Left hindlimb (tissue), 1 donor: ENCODE measurements at regions not wholly inside any gene's neighbourhood (a gene's known extent, or its start where the extent isn't known, plus 50 kb on each side); places are given as distances from the start of the nearest gene placed in this dataset.
"Not testable (repeated sequence)": the region's sequence is repeated elsewhere in the genome, so short reads cannot be mapped to it uniquely, and the experiment has no call there.

Source experiments
- DNase-seq: peaks from one replicate; pipeline ENCODE4 v3.0.0-alpha.2; 2018

DNA sequence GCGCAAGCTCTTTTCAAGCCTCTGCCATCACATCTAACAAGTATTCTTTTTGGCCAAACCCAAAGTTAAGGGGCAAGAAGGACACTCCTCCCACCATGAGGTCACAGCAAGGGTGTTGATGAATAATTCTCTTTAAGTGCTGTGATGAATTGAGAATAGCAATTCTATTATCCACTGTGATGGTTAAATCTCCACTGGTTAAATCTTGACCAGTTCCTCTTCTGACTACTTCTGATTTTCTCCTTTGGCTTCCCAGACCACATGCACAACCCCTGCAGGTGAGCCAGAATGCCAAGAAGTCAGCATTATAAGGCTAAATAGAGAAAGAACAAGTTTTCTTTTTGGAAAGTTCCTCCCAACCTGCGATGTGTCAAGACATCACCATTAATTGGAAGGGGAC is 90.6 kb upstream of the BCL2L14 start:
- no peak for DNase-seq

DNA sequence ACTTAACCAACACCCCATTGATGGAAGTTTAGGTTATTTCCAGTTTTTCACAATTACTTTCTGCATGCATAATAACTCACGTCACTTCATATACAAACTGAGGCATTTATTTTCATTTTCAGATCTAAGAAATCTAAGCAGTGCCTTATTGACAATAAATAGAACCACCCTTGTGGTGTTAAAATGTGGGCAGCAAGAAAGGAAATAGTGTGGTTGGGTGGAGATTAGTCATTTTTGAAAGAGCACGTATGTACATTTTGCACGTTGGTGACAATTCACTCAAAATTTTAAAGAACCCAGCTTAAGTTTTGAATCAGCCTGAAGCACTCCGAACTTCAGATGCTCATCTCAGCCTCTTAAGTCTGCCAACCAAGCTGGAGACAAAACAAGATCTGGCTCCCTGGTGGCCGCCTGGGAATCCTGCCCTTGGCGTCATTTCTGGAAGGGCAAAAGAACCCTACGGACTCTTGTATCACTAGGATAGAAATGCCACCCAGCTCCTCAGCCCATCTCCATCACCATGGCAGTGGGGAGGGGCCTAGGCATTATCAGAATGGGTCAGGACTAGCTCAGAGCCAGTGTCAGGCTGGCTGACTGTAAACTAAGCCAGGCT is 89.5 kb upstream of the BCL2L14 start:
- no peak for DNase-seq

GRCh38 chr12:11984417-11984816 is 86.3 kb upstream of the BCL2L14 start:
- DNase-seq, result no peak

GRCh38 chr12:11986165-11986564 is 84.6 kb upstream of the BCL2L14 start:
- DNase-seq, result no peak

GRCh38 chr12:11987901-11988300 is 82.8 kb upstream of the BCL2L14 start:
- no peak for DNase-seq

DNA sequence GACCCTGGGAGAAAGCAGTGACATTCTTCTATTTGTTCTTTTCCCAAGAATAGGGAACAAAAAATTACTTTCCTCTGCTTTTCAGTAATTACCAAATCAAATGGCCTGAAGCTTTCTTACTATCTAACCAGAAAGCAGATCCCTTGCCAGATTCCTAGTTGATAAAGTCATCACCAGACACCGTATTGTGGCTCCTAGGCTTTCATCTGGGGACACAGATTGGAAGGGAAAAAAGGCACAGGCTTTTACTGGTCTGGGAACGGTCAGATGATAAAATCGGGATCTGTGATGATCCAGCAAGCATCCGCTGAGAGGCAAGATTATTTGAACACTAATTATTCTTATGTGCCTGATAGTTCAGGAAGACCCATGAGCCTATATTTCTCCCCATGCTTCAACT is 79.1 kb upstream of the BCL2L14 start:
- DNase-seq, result no peak

- no peak for DNase-seq
These were observed 78.2 kb upstream of the BCL2L14 start for GRCh38 chr12:11992515-11992914.

- DNase-seq, result not testable (repeated sequence)
These were observed 72.3 kb upstream of the BCL2L14 start for GRCh38 chr12:11998307-11998943.

DNA sequence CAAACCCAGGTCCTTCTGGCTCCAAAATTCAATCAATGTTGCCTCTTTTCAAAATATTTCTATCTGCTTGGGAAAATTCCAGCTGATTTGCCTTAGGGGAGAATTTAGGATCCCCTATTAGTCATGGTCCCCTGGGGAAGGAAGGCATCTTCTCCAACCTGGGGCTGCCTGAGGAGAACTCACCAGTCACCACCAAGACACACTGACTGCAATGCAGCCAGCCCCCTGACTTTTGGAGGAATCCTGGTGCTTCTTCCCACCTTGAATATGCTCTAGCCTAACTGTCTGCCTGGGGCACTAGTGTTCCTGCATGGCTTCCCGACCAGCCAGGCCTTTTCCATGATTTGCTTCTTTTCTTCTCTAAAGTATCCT is 71.8 kb upstream of the BCL2L14 start:
- DNase-seq, result no peak

- DNase-seq, result no peak
These were observed 67.1 kb upstream of the BCL2L14 start for GRCh38 chr12:12003609-12004008.

DNA sequence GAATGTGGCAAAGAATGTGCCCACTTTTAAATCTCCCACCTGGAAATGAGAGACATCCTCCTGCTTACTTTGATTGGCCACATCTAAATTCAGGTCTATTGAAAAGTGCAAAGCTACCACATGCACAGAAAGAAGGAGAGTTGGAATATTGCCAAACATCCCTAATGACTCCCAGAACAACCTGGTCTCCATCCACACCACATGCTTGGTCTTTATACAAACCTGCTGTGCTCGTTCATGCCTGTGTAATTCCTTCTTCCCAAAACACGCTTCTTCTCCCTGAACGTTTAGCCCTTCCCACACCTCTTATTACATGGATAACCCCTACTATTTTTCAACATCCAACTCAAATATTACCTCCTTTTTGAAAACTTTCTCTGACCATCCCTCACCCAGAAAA is 66.2 kb upstream of the BCL2L14 start:
- DNase-seq, result no peak

GRCh38 chr12:12007001-12007712 is 63.6 kb upstream of the BCL2L14 start:
- DNase-seq, result no peak

GRCh38 chr12:12007713-12008231 is 63.0 kb upstream of the BCL2L14 start:
- DNase-seq, result no peak

GRCh38 chr12:12008232-12008850 is 62.4 kb upstream of the BCL2L14 start:
- DNase-seq, result no peak

DNA sequence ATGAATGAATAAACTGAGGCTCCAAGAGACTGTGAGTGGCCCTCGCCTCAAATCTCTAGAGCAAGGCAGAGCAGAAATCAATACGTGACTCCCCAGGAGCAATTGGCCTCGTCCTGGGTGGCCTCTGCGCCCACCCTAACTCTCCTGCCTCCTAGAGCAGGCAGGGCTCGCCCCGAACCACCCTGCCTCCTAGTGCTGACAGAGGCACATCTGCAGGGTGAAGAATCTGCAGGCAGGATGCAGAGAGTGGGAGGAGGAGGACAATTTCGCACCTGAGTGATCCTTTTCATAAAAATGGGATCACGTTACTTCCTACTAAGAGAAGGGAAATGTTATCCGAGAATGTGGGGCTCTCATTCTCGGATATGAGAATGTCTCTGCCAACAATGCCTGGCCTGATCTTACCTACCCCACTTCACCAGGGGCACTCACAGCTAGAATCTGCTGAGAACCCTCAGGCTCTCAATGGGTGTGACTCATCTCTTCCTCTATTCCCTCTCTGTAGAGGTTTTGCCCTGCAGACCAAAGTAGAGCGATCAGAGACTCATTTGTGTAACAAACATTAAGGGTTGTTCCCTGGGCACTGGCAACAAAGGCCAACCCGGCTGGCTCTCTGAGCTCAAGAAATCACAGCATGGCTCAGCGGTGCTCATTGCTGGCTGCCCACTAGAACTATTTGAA is 61.7 kb upstream of the BCL2L14 start:
- no peak for DNase-seq

DNA sequence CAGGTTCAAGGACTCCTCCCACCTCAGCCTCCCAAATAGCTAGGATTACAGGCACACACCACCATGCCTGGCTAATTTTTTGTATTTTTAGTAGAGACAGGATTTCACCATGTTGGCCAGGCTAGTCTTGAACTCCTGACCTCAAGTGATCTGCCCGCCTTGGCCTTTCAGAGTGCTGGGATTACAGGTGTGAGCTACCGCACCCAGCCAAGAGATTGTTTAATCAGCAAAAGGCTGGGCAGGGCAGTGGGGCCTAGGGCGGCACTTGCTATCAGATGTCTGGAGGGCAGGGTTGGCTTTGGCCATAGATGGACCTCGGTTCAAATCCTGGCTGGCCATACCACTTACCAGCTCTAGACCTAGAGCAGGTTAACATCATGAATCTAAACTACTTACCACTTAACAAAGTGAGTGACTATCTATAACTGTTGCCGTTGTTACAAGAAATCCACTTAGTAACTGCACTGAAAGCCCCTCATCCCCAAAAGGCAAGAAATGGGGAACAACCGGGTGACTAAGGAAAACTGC is 60.9 kb upstream of the BCL2L14 start:
- not testable (repeated sequence) for DNase-seq

- peak; percentile 77 for DNase-seq
These were observed 60.3 kb upstream of the BCL2L14 start for GRCh38 chr12:12010277-12011039.

- no peak for DNase-seq
These were observed 58.9 kb upstream of the BCL2L14 start for GRCh38 chr12:12011880-12012260.

- no peak for DNase-seq
These were observed 55.6 kb upstream of the BCL2L14 start for GRCh38 chr12:12015073-12015685.

DNA sequence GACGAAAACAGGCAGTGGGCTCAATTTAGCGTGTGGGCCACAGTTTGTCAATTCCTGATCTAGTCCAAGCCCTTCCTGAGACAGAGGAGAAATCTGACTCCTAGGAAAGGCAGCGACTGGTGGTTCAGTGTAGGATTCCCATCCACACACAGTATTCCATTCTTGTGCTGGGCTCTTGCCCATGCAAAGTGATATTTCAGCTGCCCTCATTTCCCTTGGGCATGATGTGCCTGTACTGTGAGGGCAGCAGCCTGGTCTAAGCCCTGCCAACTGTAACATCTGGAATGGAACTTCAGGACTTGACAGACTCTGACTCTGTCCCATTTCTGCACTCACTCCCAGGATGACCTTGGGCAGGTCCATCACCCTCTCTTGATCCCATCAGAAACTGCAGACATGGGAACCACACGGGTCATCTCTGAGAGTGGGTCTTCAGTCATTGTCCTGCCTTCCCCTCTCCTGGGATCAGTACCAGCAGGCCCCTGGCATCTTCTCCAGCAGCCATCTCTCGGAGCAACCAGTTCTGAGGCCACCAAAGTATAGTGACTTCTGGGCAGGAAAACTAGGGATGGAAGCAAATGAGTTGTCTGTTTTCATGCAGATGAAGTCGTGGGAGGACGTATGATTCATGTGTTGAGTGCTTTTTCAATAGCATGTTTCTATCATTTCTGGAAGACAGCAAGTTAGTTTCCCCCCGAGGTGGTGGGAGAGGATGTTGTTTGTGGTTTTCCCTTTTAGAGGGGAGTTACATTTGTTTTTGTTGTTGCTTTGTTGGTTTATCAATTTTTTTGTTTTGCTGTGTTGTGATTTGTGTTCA is 54.2 kb upstream of the BCL2L14 start:
- DNase-seq, result peak; percentile 60

GRCh38 chr12:12017135-12017581 is 53.6 kb upstream of the BCL2L14 start:
- DNase-seq, result no peak
